ENCODE measurements at regions not wholly inside any gene's neighbourhood (a gene's known extent, or its start where the extent isn't known, plus 50 kb on each side); places are given as distances from the start of the nearest gene placed in this dataset.
A peak's percentile ranks its signal among the peaks of the same experiment; 100 is the strongest.

DNA sequence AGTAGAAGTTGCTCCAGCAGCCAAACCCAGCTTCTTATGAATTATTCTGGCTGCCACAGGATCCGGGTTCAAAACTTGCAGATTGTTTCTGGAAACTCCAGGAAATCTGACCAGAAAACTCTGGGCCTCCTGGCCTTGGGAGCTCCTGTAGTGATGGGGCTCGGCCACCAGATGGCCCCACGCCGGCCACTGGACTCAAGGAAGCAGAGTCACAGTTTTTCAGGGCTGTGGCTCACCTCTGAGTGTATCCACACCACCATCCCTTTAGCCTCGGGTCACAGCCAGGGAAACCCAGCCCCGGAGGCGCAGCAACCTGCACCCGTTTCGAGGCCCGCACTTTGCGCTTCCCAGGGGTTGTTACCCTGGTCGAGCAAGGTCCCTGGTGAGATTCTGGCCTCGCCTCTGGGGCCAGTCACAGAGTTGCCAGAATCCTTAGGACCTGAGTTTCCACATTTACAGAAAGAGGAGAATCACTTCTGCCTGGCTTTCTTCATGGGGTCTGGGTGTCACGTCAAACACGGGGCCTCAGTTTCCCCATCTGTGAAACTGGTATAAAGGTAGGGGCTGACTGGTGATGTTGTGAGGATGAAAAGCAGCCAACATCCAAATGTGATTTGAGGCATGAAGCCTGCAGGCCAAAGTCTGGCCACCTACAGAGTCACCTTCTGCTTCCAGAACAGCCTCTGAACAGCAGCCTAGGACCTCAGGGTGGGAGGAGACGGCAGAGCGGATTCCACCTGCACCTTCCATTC lies 53.5 kb upstream of the LCTL start:
- no peaks in the 10 kb centered on the region for H3K79me2 ChIP-seq (ENCODE audit: control insufficient read depth, insufficient read depth, low read length)
- no peaks in the 10 kb centered on the region for H4K20me1 ChIP-seq (ENCODE audit: control insufficient read depth, extremely low read depth, insufficient read depth, low read length)
- H3K9me1 ChIP-seq (ENCODE audit: control insufficient read depth, extremely low read depth, insufficient read depth, low read length), result no peaks in the 10 kb centered on the region
- H3K9ac ChIP-seq (ENCODE audit: control insufficient read depth, extremely low read depth, insufficient read depth, low read length), result no peak overlapping the region
- H3K4me3 ChIP-seq (ENCODE audit: control insufficient read depth in 2 of 3, extremely low read depth in 1 of 3, insufficient read depth in 2 of 3, low read depth in 1 of 3, low read length in 3 of 3), result no peak overlapping the region
- peaks cover 30% of the 10 kb centered on the region for H3K27me3 ChIP-seq (ENCODE audit: control insufficient read depth, extremely low read depth, insufficient read depth, low read length)
- H2AFZ ChIP-seq (ENCODE audit: control insufficient read depth, low read length), result no peak overlapping the region
- H3K36me3 ChIP-seq (ENCODE audit: control insufficient read depth in 2 of 2, extremely low read depth in 1 of 2, insufficient read depth in 2 of 2, low read length in 2 of 2), result no peaks in the 10 kb centered on the region
- H3K27ac ChIP-seq (ENCODE audit: control insufficient read depth, insufficient read depth, low read length), result no peak overlapping the region
- no peak for DNase-seq (ENCODE audit: low read depth, low spot score)
- dilution Hi-C loops (cut with MboI; ENCODE audit: extremely low pct_ligation_motif_present, low sequenced_read_pairs), result no loop called here
- FAIRE-seq, result no peak
- H3K4me1 ChIP-seq (ENCODE audit: control insufficient read depth, extremely low read depth, insufficient read depth, low read length), result no peaks in the 10 kb centered on the region
- TF ChIP-seq EZH2 (IDR thresholded peaks at IDR 0.05; ENCODE audit: low read length), result no peak
- TF ChIP-seq, protein P1, sequence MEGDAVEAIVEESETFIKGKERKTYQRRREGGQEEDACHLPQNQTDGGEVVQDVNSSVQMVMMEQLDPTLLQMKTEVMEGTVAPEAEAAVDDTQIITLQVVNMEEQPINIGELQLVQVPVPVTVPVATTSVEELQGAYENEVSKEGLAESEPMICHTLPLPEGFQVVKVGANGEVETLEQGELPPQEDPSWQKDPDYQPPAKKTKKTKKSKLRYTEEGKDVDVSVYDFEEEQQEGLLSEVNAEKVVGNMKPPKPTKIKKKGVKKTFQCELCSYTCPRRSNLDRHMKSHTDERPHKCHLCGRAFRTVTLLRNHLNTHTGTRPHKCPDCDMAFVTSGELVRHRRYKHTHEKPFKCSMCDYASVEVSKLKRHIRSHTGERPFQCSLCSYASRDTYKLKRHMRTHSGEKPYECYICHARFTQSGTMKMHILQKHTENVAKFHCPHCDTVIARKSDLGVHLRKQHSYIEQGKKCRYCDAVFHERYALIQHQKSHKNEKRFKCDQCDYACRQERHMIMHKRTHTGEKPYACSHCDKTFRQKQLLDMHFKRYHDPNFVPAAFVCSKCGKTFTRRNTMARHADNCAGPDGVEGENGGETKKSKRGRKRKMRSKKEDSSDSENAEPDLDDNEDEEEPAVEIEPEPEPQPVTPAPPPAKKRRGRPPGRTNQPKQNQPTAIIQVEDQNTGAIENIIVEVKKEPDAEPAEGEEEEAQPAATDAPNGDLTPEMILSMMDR (optimal IDR thresholded peaks at IDR 0.05 in 1 of 3, IDR thresholded peaks at IDR 0.05 in 1 of 3, conservative IDR thresholded peaks at IDR 0.05 in 1 of 3; ENCODE audit: extremely low read depth in 1 of 3, insufficient read depth in 2 of 3, low read length in 3 of 3), result peak; percentile 79 to 86 (median 80)
- H3K4me2 ChIP-seq (ENCODE audit: control insufficient read depth, extremely low read depth, insufficient read depth, low read depth, low read length), result no peak overlapping the region
- H3K9me3 ChIP-seq (ENCODE audit: control insufficient read depth, low read depth, low read length), result no peaks in the 10 kb centered on the region

DNA sequence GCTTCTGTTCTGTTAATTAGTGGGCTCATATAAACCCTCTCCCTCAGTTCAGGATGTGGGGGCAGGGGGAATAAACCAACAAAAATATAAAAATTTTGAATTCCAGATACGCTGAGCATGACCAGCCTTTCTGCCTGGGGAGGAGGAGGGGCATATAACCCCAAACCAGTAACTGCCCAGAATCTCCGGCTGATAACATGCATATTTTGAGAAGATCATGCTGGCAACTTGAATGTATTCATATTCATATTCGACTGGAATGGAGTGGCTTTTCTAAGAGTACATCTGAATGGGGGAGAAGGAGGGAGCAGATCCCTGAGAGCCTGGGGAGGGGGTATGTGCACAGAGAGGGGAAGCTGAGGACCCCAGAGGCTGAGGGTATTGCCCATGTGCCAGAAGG lies 54.5 kb upstream of the LCTL start:
- FAIRE-seq (no peak), DNase-seq (ENCODE audit: low read depth, low spot score) (no peak)
- Histone ChIP-seq H3K27ac (ENCODE audit: control insufficient read depth, insufficient read depth, low read length) (no peak overlapping the region), H3K4me1 (ENCODE audit: control insufficient read depth, extremely low read depth, insufficient read depth, low read length) (no peaks in the 10 kb centered on the region), H2AFZ (ENCODE audit: control insufficient read depth, low read length) (no peak overlapping the region), H3K9me3 (ENCODE audit: control insufficient read depth, low read depth, low read length) (no peaks in the 10 kb centered on the region), H3K9ac (ENCODE audit: control insufficient read depth, extremely low read depth, insufficient read depth, low read length) (no peak overlapping the region), H3K9me1 (ENCODE audit: control insufficient read depth, extremely low read depth, insufficient read depth, low read length) (no peaks in the 10 kb centered on the region), H4K20me1 (ENCODE audit: control insufficient read depth, extremely low read depth, insufficient read depth, low read length) (no peaks in the 10 kb centered on the region), H3K27me3 (ENCODE audit: control insufficient read depth, extremely low read depth, insufficient read depth, low read length) (peaks cover 30% of the 10 kb centered on the region), H3K79me2 (ENCODE audit: control insufficient read depth, insufficient read depth, low read length) (no peaks in the 10 kb centered on the region), H3K4me3 (ENCODE audit: control insufficient read depth in 2 of 3, extremely low read depth in 1 of 3, insufficient read depth in 2 of 3, low read depth in 1 of 3, low read length in 3 of 3) (no peak overlapping the region), H3K4me2 (ENCODE audit: control insufficient read depth, extremely low read depth, insufficient read depth, low read depth, low read length) (no peak overlapping the region), H3K36me3 (ENCODE audit: control insufficient read depth in 2 of 2, extremely low read depth in 1 of 2, insufficient read depth in 2 of 2, low read length in 2 of 2) (no peaks in the 10 kb centered on the region)
- no peak for TF ChIP-seq EZH2 (IDR thresholded peaks at IDR 0.05; ENCODE audit: low read length)
- TF ChIP-seq, protein P1 (optimal IDR thresholded peaks at IDR 0.05 in 1 of 3, IDR thresholded peaks at IDR 0.05 in 1 of 3, conservative IDR thresholded peaks at IDR 0.05 in 1 of 3; ENCODE audit: extremely low read depth in 1 of 3, insufficient read depth in 2 of 3, low read length in 3 of 3), result no peak
- dilution Hi-C loops (cut with MboI; ENCODE audit: extremely low pct_ligation_motif_present, low sequenced_read_pairs), result no loop called here
